A549 (cell line): ENCODE measurements at regions not wholly inside any gene's neighbourhood (a gene's known extent, or its start where the extent isn't known, plus 50 kb on each side); places are given as distances from the start of the nearest gene placed in this dataset.

Source experiments
- ATAC-seq, 2 experiments: fragments of 200-7000 bp in 1 of 2; fragments of >200 bp in 1 of 2; cut with Nextera tagmentation in 1 of 2; cut with Tn5 transposase in 1 of 2; 3 replicates each; pipeline versions ENCODE4 v1.8.0 to v1.9.1; 2018 to 2020; ENCODE audit warnings: mild to moderate bottlenecking in 1 of 2, moderate library complexity in 1 of 2
- CTCF ChIA-PET: fragments of 300-600 bp; sonication (Branson Sonifier 250); formaldehyde crosslinking; extraction: SDS; loops from one replicate; lab custom pipeline; 2021; ENCODE audit warnings: antibody characterized with exemption, inconsistent platforms; lab: Yijun Ruan, JAX
- POLR2A ChIA-PET: fragments of 350-600 bp; formaldehyde crosslinking; extraction: SDS; loops from one replicate; lab custom pipeline; 2021; ENCODE audit warnings: antibody characterized with exemption, inconsistent platforms; lab: Yijun Ruan, JAX
- DNase-seq, 2 experiments: peaks; one replicate each; pipeline versions ENCODE4 v3.0.0 to v3.0.0-alpha.2; 2011 to 2016; ENCODE audit warnings: low read depth in 1 of 2, low spot score in 1 of 2
- FAIRE-seq: peaks from 2 replicates; lab custom pipeline; 2011; peaks lifted over from hg19 to GRCh38; lab: Jason Lieb, UNC
- H3K27ac ChIP-seq, 2 experiments: fragments of >200 bp; sonication (Bioruptor Twin); formaldehyde crosslinking; 3 replicates each; pipeline ENCODE4 v1.5.1; 2016 to 2017
- H3K4me1 ChIP-seq: fragments of >200 bp; sonication (Bioruptor Twin); formaldehyde crosslinking; 3 replicates; pipeline ENCODE4 v1.6.1; 2016
- H3K4me2 ChIP-seq: fragments of >200 bp; sonication (Bioruptor Twin); formaldehyde crosslinking; 3 replicates; pipeline ENCODE4 v1.6.1; 2016
- H3K4me3 ChIP-seq: fragments of >200 bp; sonication (Bioruptor Twin); formaldehyde crosslinking; 3 replicates; pipeline ENCODE4 v1.5.1; 2016
- H3K9me3 ChIP-seq: fragments of >200 bp; sonication (Bioruptor Twin); formaldehyde crosslinking; 3 replicates; pipeline ENCODE4 v1.6.1; 2016
- CBX2 ChIP-seq: fragments of 200-600 bp; sonication (generic); IDR thresholded peaks from 2 replicates; pipeline ENCODE4 v1.6.1; 2016; ENCODE audit warnings: low read depth, mild to moderate bottlenecking, borderline replicate concordance
- CHD4 ChIP-seq: fragments of 200-600 bp; sonication (generic); IDR thresholded peaks from 2 replicates; pipeline ENCODE4 v1.6.1; 2016; ENCODE audit warnings: antibody characterized with exemption, mild to moderate bottlenecking, borderline replicate concordance
- EHF ChIP-seq: fragments of 250-450 bp; sonication (Bioruptor Pico); IDR thresholded peaks from 2 replicates; pipeline ENCODE4 v1.5.0; 2020; ENCODE audit warnings: mild to moderate bottlenecking
- FOSB ChIP-seq: fragments of 250-450 bp; sonication (Bioruptor Pico); IDR thresholded peaks from 2 replicates; pipeline ENCODE4 v1.5.0; 2020; ENCODE audit warnings: mild to moderate bottlenecking, moderate library complexity
- HES2 ChIP-seq: fragments of >200 bp; sonication (Bioruptor Twin); formaldehyde crosslinking; IDR thresholded peaks from 2 replicates; pipeline ENCODE4 v1.6.1; 2016
- JUNB ChIP-seq: fragments of >200 bp; sonication (Bioruptor Twin); formaldehyde crosslinking; IDR thresholded peaks from 2 replicates; pipeline ENCODE4 v1.6.1; 2016
- MAFK ChIP-seq: fragments of 450-650 bp; IDR thresholded peaks from 2 replicates; pipeline ENCODE4 v1.6.1; 2014; ENCODE audit not compliant: partially characterized antibody
- MAZ ChIP-seq: fragments of 150-350 bp; IDR thresholded peaks from 2 replicates; pipeline ENCODE4 v1.6.1; 2014; ENCODE audit warnings: antibody characterized with exemption, low read depth, low read length, borderline replicate concordance
- NR3C1 ChIP-seq: fragments of >200 bp; sonication (Bioruptor Twin); formaldehyde crosslinking; IDR thresholded peaks from 3 replicates; pipeline ENCODE4 v1.6.1; 2017
- POLR2AphosphoS2 ChIP-seq: conservative IDR thresholded peaks from 2 replicates; pipeline ENCODE4 v1.6.1; 2012; ENCODE audit warnings: low read length, improper control_type of control experiment, inconsistent platforms
- RARB ChIP-seq: fragments of 250-450 bp; sonication (Bioruptor Pico); IDR thresholded peaks from 2 replicates; pipeline ENCODE4 v1.8.0; 2021; ENCODE audit warnings: mild to moderate bottlenecking, moderate library complexity
- SREBF2 ChIP-seq: fragments of 450-650 bp; IDR thresholded peaks from 2 replicates; pipeline ENCODE4 v1.6.1; 2014; ENCODE audit warnings: mild to moderate bottlenecking, moderate library complexity
- TFCP2L1 ChIP-seq: fragments of 250-450 bp; sonication (Bioruptor Pico); IDR thresholded peaks from 2 replicates; pipeline ENCODE4 v1.5.0; 2021; ENCODE audit warnings: mild to moderate bottlenecking
- ZFP36 ChIP-seq: fragments of 450-650 bp; IDR thresholded peaks from 2 replicates; pipeline ENCODE4 v1.6.1; 2014; ENCODE audit warnings: borderline replicate concordance; ENCODE audit not compliant: partially characterized antibody
- ZNF302 ChIP-seq: fragments of 250-450 bp; sonication (Bioruptor Pico); IDR thresholded peaks from 2 replicates; pipeline ENCODE4 v1.9.0; 2021; ENCODE audit warnings: inconsistent platforms, mild to moderate bottlenecking, moderate library complexity
- ZSCAN20 ChIP-seq: fragments of 250-450 bp; sonication (Bioruptor Pico); IDR thresholded peaks from 2 replicates; pipeline ENCODE4 v1.8.0; 2022; ENCODE audit warnings: mild to moderate bottlenecking, moderate library complexity
- WGBS: methylation state at CpG from one replicate; pipeline ENCODE4 v1.1.6; 2017; ENCODE audit errors: missing lambda C conversion rate; 5-methylcytosine and 5-hydroxymethylcytosine counted together
- TF ChIP-seq, protein P1 (sequence below): fragments of 250-450 bp; sonication (Bioruptor Pico); IDR thresholded peaks from 2 replicates; pipeline ENCODE4 v1.5.0; 2020; ENCODE audit warnings: low read depth, mild to moderate bottlenecking, moderate library complexity
- TF ChIP-seq, protein P2 (sequence below): fragments of >200 bp; sonication (Bioruptor Twin); formaldehyde crosslinking; IDR thresholded peaks from 3 replicates; pipeline ENCODE4 v1.5.1; 2016
- TF ChIP-seq, protein P3 (sequence below): fragments of >200 bp; sonication (Bioruptor Twin); formaldehyde crosslinking; IDR thresholded peaks from 3 replicates; pipeline ENCODE4 v1.6.1; 2016
- TF ChIP-seq, protein P4 (sequence below): IDR thresholded peaks from 2 replicates; pipeline ENCODE4 v1.6.1; 2012
- TF ChIP-seq, protein P5 (sequence below): fragments of 200-600 bp; sonication (generic); IDR thresholded peaks from 2 replicates; pipeline ENCODE4 v1.6.1; 2016; ENCODE audit warnings: antibody characterized with exemption, mild to moderate bottlenecking, moderate library complexity

DNA sequence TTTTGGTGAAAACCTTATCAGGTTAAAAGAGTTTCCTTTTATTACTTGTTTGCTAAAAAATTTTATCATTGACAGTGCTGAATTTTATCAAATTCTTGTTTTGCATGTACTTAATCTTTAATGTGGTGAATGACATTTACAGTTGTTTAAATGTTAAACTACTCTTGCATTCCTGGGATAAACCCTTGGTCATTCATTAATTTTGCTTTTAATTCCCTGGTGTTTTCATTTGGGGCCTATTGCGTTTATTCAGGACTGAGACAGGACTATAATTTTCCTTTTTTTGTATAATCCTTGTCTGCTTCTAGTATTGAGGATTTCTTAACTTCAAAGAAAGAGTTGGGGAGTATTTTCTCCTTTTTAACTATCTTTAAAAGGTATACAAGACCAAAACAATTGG lies 98.7 kb upstream of the TLL1 start:
- ChIA-PET CTCF (no interaction called here), POLR2A (no interaction called here)
- H3K9me3 ChIP-seq, result no peaks in the 10 kb centered on the region
- WGBS, result 3% methylated on average over 1 of the region's 1 CpG
- DNase-seq (no peak), FAIRE-seq (no peak), ATAC-seq (no peak)
- no peaks in the 10 kb centered on the region for H3K4me1 ChIP-seq
- H3K4me3 ChIP-seq, result no peak overlapping the region
- no peak overlapping the region for H3K4me2 ChIP-seq
- no peak overlapping the region for H3K27ac ChIP-seq
- no peak for TF ChIP-seq CHD4
- no peak for TF ChIP-seq POLR2AphosphoS2
- TF ChIP-seq MAZ, result no peak
- TF ChIP-seq CBX2, result no peak
- no peak for TF ChIP-seq MAFK

DNA sequence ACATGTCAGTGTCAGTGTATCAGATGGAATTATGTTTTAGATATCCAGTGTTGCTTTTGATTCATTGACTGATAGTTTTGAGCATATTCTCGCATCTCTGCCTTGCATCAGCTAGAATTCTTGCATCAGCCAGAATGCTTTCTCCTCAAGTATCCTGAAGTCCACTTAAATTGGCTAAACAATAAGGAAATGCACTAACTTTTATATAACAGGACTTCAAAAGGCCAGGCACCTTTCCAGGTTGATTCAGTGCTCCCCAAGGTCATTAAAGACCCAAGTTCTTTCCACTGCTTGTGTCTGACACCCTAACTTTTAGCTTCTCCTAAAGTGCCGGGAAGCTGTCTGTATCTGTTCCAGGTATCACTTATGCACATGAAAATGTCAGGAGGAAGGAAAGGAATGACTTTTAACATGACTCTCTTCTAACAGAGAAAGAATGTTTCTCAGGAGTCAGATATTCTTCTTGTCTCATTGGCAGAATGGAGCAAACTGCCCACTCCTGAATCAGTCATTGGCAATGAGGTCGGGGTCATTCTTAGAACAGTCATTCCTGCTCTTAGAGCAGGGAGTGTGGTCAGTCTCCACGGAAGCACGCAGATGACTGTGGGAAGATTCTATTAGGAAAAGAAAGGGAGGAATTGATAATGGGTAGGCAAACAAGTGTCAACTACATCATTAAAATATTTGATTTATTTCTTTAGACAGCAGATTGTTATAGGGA lies 92.9 kb upstream of the TLL1 start:
- ChIA-PET POLR2A (no interaction called here), CTCF (no interaction called here)
- TF ChIP-seq HES2 (no peak), EHF (no peak), NR3C1 (no peak), JUNB (no peak), CHD4 (no peak), ZNF302 (no peak), ZFP36 (no peak), FOSB (CRISPR knock-in tag) (no peak), SREBF2 (no peak), TFCP2L1 (CRISPR knock-in tag) (no peak), ZSCAN20 (CRISPR knock-in tag) (no peak), RARB (CRISPR knock-in tag) (no peak)
- TF ChIP-seq, protein P1, sequence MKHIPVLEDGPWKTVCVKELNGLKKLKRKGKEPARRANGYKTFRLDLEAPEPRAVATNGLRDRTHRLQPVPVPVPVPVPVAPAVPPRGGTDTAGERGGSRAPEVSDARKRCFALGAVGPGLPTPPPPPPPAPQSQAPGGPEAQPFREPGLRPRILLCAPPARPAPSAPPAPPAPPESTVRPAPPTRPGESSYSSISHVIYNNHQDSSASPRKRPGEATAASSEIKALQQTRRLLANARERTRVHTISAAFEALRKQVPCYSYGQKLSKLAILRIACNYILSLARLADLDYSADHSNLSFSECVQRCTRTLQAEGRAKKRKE (CRISPR knock-in tag), result no peak
- TF ChIP-seq, protein P2, sequence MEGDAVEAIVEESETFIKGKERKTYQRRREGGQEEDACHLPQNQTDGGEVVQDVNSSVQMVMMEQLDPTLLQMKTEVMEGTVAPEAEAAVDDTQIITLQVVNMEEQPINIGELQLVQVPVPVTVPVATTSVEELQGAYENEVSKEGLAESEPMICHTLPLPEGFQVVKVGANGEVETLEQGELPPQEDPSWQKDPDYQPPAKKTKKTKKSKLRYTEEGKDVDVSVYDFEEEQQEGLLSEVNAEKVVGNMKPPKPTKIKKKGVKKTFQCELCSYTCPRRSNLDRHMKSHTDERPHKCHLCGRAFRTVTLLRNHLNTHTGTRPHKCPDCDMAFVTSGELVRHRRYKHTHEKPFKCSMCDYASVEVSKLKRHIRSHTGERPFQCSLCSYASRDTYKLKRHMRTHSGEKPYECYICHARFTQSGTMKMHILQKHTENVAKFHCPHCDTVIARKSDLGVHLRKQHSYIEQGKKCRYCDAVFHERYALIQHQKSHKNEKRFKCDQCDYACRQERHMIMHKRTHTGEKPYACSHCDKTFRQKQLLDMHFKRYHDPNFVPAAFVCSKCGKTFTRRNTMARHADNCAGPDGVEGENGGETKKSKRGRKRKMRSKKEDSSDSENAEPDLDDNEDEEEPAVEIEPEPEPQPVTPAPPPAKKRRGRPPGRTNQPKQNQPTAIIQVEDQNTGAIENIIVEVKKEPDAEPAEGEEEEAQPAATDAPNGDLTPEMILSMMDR, result no peak
- TF ChIP-seq, protein P3, sequence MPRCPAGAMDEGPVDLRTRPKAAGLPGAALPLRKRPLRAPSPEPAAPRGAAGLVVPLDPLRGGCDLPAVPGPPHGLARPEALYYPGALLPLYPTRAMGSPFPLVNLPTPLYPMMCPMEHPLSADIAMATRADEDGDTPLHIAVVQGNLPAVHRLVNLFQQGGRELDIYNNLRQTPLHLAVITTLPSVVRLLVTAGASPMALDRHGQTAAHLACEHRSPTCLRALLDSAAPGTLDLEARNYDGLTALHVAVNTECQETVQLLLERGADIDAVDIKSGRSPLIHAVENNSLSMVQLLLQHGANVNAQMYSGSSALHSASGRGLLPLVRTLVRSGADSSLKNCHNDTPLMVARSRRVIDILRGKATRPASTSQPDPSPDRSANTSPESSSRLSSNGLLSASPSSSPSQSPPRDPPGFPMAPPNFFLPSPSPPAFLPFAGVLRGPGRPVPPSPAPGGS, result no peak
- TF ChIP-seq, protein P4, sequence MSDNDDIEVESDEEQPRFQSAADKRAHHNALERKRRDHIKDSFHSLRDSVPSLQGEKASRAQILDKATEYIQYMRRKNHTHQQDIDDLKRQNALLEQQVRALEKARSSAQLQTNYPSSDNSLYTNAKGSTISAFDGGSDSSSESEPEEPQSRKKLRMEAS, result no peak
- TF ChIP-seq, protein P5, sequence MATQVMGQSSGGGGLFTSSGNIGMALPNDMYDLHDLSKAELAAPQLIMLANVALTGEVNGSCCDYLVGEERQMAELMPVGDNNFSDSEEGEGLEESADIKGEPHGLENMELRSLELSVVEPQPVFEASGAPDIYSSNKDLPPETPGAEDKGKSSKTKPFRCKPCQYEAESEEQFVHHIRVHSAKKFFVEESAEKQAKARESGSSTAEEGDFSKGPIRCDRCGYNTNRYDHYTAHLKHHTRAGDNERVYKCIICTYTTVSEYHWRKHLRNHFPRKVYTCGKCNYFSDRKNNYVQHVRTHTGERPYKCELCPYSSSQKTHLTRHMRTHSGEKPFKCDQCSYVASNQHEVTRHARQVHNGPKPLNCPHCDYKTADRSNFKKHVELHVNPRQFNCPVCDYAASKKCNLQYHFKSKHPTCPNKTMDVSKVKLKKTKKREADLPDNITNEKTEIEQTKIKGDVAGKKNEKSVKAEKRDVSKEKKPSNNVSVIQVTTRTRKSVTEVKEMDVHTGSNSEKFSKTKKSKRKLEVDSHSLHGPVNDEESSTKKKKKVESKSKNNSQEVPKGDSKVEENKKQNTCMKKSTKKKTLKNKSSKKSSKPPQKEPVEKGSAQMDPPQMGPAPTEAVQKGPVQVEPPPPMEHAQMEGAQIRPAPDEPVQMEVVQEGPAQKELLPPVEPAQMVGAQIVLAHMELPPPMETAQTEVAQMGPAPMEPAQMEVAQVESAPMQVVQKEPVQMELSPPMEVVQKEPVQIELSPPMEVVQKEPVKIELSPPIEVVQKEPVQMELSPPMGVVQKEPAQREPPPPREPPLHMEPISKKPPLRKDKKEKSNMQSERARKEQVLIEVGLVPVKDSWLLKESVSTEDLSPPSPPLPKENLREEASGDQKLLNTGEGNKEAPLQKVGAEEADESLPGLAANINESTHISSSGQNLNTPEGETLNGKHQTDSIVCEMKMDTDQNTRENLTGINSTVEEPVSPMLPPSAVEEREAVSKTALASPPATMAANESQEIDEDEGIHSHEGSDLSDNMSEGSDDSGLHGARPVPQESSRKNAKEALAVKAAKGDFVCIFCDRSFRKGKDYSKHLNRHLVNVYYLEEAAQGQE, result no peak
- FAIRE-seq (no peak), DNase-seq (no peak), ATAC-seq (no peak)
- Histone ChIP-seq H3K27ac (no peak overlapping the region), H3K4me2 (no peak overlapping the region), H3K9me3 (no peaks in the 10 kb centered on the region), H3K4me3 (no peak overlapping the region), H3K4me1 (no peaks in the 10 kb centered on the region)
- 34% methylated on average over 5 of the region's 5 CpGs for WGBS
